Bone marrow (tissue), 2 donors: ENCODE measurements at regions not wholly inside any gene's neighbourhood (a gene's known extent, or its start where the extent isn't known, plus 50 kb on each side); places are given as distances from the start of the nearest gene placed in this dataset.
A peak's percentile ranks its signal among the peaks of the same experiment; 100 is the strongest.

Experiments
- DNase-seq, 2 donors: peaks; one replicate each; lab custom pipeline; 2025; lab: John Stamatoyannopoulos, UW

DNA sequence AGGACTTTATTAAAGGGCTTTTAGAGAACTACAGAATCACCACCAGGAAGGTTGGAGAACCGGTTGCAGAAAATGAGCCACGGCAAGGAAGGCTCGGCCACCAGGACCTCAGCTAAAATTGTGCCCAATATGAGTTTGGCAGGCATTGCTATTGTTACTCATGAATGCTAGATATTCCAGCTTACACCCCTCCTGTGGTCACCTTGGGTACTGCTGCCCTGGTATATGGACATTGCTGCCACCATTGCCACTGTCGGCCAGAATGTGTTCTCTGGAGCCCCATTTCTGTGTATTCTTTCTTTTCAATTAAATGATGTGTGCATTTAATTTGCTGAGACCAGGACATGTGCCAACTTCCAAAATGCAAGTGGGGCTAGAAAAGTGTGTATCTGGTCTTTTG, 626.7 kb upstream of the BOD1L1 start:
- DNase-seq: no peak

DNA sequence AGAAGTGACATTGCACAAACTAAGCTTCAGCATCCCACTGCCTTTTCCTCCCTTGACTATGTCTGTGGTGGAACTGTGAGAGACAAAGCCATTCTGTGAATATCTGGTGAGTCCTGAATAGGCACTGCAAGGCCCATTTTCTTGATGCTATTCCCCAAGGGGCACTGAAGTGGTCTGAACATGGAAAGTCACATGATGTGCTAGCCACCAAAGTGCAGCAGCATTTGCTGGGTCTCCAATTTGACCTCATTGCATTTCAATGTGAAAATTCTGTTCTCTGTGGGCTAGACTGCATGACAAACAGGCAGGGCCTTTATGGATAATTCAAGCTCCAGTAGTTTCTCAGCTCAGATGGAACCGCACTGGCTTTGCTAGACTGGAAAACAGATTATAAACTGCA, 627.4 kb upstream of the BOD1L1 start:
- no peak for DNase-seq

DNA sequence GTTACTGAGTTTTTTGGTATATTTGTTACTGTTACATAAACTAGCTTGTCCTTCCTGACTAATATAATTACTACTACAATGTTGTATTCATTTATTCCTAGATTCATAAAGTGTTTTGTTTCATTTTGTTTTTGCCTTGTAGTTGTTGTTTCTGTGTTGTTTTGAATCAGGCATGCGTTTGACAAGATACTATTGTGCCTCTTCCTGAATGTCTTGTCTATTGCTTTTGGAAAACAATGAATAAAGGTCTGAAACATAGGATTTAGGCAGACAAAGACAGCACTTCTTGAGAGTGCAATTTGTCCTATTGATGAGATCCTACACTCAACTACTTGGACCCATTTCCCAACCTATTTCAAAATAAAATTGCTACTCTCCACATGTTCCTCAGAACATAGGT, 630.4 kb upstream of the BOD1L1 start:
- DNase-seq: no peak

DNA sequence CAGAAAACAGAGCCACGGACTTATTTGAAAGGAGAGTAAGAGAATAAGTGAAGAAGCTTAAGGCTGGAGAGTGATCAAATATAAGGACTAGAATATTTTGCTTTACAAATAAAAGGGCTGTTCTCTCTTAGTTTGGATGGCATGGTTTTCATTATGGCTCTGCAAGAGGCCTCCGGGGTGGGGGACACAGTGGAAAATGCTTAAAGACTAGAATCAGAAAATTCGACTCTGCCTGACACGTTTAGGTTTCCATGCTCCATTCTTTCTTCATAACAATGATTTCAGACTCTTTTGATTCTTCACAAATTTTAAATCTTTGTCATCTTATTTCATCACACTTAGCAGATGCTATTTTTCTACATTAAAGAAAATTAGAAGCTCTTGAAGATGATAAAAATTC, 632.4 kb upstream of the BOD1L1 start:
- no peak for DNase-seq

DNA sequence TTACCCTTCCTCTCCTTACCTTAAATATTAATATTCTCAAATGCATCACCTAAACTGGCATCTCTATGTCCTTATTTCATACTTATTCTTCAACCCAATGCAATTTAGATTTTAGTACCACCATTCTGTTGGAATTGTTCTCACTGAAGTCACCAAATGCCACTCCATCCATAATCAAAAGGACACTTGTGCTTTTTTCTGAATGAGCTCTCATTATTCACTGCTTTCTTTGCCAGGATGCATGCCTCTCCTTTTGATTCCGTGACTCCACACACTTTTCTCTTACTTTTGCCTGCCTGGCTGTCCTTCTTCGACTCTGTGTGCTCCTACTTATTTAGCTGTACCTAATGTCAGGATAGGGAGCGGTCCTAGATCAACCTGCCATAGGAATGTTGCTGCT, 633.1 kb upstream of the BOD1L1 start:
- DNase-seq: no peak

DNA sequence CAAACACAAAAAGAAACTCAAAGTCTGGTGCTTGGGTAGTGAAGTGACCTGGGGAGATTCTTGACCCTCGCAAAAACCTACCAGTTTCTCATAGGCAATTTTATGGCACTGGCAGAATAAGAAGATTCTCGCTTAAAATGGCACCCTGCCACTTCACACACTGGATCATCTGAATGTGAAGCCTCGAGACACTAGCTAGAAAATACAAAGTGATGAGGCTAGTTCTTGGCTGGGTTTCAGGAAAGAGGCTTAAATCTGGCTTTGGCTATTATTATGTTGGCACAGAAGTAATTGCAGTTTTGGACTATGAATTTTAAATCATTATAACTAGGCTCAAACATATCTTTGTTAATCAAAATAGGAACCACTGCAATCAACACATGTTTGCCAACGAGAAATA, 634.7 kb upstream of the BOD1L1 start:
- DNase-seq: no peak

DNA sequence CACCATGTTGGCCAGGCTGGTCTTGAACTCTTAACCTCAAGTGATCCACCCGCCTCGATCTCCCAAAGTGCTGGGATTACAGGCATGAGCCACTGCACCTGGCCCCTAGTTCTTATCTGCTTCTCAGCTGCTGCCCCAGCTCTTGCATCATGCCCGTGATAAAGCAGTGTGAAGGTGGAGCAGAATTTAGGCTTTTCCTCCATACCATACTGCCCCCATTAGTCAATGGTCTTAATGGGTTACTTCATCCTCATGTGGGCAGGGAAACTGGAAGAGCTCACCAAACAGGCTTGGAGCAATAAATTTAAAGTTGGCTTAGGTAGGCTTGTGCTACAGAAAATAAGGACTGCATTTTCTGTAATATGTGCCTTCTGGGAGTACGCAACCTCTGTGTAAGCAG, 636.9 kb upstream of the BOD1L1 start:
- no peak for DNase-seq

DNA sequence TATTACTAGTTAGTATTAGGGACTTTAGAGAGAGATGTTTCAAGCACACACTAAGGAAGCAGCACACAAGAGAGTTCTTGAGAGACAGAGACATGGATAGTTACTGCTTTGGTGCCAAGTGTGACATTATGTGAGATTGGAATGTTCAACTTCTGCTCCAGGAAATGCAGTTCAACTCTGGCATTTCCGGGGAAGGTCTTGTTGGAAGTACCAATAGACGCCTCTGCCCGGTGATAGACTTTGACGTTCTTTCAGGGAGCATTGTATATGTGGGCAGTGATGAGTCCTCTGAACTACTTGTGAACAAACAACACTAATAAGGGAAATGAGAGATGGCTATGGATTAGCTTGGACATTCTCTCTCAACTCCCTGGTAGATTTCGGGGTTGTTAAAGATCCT, 638.1 kb upstream of the BOD1L1 start:
- DNase-seq: no peak

DNA sequence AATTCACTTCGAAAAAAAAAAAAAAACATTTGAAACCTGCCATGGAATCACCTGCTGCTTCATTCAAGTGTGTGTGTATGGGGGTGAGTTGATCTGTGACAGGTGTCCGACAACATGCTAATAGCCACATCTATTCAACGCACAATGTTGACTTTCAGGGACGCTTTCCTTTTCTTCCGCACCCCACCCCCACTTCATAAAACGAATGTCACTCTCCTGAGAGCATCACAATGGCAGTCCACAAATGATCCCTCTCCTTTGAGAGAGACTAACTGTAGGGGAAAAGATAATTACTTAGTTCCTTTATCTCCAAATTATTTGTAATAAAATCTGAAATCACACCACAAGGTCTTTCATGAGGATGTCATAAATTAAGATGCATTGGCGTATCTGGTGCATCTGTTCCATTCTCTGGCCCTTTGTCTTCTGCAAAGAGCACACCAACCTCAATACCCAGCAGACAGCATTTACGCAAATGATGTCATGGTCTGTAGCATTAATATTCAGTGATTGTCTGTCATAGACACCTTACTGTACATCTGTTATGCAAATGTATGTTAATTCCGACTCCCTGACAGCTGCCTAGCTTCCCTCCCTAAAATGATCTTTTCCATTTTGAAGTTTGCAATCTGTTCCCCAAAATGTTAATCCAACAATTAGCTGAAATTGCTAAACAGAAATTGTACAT, 640.0 kb upstream of the BOD1L1 start:
- DNase-seq: no peak

DNA sequence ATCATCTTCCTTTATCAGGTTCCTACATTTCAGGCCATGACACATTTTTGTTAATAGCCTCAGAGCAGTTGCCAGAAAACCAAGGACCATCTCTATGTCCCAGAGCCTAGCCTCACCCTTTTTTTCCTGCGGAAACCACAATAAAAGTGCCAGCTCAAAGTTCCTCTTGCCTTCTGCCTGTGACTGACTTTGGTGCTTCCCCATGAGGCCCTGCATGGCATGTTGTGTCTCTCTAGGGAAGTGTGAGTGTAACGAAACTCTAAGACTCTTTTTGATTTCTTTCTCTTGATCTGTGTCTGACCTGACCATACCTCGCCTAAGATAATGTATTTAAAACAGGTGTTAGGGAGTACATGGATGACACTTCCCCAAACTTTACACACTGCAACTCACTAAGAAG, 642.3 kb upstream of the BOD1L1 start:
- peak; percentile 3 to 55 for DNase-seq

DNA sequence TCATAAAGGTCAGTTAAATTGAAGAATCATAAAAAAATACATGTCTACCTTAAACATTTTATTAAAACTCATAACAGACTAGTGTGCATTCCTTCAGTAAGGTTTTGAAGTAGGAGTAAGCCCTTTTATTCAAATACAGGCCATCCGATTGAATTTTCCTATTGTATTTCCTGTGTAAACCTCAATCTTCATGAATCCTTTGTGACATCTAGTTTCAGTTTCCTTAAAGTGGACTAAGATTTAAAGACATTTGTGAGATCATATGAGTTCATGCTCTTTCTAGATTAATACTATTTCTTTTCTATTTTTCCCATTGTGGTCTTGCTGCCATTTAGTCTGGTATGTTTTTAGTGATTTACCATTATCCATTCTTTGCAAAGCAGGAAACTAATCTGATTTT, 644.7 kb upstream of the BOD1L1 start:
- no peak for DNase-seq

DNA sequence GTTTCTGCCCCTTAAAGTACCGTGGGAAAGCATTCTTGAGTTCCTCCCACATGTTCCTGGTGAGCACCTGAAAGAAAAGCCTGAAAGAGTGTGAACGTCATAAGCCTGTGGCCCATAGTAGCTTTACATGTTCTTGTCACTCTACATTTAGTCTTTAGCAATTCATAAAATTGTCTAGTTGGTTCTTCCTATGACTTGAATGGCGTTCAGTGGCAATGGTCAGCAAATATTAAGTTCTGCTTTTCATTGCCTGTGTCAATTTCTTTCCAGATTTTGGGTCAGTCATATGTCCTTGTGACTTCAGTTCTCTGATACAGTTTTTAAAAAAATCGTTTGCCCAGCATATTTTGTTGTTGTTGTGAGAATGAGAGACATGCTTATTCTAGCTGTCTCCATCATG, 650.0 kb upstream of the BOD1L1 start:
- DNase-seq: no peak

DNA sequence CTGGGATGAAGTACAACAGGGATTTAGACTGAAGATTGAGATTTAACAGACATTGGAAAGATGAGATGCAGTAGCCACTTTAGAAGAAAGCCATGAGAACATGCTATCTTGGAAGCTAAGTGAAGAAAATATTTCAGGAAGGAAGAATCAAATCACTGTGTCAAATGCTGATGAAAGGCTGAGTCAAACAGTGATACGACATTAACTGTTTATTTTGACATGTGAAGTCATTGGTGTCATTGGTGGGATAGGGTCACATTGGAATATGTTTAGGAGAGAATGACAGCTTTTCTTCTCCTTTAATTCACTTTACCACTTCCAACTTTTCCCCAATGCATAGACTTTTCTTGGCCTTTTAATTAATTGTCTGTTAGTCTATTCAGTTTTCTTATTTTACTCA, 653.0 kb upstream of the BOD1L1 start:
- DNase-seq: no peak

DNA sequence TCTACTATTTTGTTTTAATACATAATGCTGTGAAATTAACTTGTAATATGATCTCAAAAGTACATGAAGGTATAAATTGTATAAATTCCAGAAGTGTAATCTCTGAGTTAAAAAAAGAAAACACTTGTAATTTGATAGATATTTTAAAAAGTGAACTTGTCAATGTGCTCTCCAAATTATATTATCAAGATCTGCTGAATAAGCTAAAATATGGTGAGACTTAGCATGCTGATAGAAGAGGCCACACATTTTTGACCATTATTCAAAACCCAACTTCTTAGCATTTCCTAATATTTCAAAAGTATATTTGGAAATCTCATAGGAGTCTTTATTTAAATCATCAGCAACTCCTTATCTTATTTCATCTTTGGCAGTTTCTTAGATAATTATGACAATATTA, 657.1 kb upstream of the BOD1L1 start:
- no peak for DNase-seq

DNA sequence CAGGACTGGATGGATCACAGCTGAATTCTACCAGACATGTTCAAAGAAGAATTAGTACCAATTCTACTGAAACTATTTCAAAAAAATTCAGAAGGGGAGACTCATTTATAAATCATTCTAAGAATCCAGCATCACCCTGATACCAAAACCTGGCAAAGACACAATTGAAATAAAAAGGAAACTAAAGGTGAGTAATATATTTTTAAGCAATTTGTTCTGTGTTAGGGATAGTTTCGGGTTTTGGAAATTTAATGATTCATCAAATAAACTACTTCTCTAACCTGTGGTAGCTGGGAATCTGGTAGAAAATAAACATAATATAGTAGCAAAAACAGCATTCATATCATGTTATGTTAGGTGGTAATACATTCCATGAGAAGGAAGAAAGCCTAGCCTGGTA, 662.2 kb upstream of the BOD1L1 start:
- DNase-seq: no peak

DNA sequence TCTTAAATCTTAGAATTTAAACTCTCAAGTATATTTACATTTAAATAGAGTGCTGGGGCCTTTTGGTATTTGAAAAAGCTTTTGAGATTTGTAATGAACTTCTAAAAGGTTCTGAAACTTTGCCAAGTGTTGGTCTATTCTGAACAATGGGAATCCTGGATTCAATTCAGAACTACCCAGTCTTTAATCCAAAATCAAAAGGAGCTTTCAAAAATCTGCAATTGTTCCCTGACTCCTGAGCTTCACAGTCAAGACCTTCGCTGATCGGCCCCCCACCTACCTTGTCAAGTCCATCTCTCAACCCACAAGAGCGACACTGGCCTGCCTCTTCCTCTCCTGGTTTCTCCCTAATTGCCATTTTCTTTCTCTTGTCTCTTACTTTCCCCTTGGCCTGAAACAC, 666.1 kb upstream of the BOD1L1 start:
- DNase-seq: no peak

DNA sequence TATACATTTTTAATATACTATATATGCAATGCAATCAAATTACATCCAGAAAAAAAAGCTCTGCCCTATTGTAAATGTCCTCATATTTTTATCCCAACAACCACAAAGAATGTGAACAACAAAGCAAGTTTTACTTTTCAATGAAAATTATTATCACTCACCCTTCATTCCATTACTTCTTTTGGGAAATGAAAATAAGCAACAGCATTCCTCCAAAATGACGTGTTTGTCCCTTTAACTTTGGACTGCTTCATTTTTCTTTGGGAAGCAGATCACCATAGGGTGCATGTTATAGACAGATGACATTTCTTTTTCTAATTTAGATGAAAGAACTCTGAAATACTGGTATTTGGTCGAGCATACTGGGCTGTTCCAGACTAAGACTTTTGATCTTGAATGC, 667.1 kb upstream of the BOD1L1 start:
- DNase-seq: no peak

DNA sequence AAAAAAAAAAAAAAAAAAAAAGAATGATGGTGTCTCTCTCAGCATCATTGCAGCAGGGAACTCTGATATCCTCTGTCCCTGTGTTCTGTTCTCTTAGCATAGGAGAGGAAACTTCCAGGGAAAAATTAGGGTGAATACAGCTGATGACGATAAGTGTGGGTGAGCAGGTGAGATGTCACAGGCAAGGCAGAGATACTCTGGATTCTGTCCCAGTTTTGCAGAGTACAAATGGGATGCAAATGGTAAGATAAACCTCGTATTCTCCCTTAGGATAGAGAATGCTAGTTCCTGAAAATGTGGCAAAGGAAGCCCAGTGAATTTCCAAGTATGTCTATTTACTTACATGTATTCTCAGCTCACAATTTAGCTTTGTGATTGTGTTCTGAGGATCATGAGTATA, 671.6 kb upstream of the BOD1L1 start:
- no peak for DNase-seq

DNA sequence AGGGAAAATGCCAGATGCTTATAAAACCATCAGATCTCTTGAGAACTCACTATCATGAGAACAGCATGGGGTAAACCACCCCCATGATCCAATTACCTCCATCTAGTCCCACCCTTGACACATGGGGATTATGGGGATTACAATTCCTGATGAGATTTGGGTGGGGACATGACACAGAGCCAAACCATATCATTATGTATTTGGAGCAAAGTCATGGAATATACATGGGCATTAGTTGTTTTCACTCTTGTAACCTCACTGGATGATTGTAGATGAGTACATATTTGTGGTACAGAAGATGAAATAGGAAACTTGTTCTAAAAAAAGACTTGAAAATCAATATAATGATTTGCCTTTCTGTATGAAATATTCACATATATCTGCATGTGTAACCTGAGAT, 674.5 kb upstream of the BOD1L1 start:
- DNase-seq: no peak

DNA sequence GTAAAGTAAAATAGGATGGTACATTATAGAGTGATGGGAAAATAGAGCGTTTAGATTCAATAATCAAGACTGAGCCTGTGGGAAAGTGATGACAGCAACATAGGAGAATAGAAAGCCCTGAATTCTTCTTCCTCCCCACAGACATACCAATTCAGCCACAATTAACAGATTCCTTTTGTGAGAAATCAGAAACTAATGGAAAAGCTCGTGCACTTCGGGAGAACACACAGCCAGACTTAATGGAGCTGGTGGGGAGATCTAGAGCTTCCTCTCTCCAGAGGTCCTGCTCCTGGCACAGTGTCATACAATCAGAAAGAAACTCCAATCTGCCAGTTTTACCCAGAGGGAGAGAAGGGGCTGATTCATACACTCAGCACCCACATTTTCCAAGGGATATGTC, 676.3 kb upstream of the BOD1L1 start:
- DNase-seq: no peak

DNA sequence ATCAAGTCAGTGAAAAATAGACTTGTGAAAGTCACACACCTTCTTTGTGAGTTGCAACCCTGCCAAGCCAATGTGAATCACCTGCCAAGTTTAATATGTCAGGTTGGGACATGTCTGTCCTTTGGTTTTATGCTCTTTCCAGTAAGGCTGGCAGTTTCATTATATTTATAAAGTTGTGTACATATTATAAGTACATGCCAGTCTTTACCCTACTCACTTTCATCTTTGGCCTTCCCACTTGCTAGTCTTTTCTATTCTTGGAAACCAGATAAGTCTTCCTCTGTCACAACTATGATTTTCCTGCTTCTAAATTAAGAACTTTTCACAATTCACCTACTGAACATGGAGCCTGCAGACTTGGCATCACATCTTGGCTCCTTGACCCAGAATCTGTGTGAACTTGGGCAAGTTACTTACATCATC, 680.7 kb upstream of the BOD1L1 start:
- DNase-seq: no peak

DNA sequence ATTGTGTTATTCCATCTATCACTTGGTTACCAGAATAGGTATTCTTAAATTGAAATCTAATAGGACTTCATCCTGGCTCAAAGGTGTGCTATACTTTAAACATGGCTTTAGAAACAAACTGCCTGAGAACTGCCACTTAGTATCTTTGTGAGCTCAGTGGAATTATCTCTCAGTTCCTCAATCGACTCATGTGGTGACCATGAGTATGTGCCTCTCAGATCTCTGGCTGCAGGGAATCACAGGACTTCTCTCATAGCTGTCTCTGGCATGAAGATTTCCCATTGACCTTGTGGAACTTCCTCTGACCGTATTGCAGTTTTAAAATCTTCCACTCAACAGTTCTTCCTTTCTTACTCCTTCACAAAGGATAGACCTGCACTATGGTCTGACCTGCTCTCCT, 681.9 kb upstream of the BOD1L1 start:
- DNase-seq: no peak

DNA sequence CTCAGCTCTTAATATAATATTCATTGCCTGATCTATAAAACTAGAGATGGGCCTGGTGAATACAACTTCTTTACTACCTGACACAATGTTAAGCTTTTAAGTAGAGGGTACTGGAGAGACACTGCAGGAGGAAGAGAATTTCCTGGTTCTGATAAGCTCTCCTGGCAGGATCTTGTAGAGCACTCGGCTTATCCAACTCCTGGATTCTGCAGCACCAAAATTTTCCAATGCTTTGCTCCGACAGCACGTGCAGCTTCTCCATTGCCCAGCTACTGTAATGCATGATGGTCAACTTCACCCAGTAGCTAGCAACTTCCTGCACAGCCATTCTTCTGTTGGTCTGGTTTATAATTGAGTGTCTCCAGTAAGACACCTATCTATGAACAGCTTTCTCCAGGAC, 686.2 kb upstream of the BOD1L1 start:
- DNase-seq: no peak

DNA sequence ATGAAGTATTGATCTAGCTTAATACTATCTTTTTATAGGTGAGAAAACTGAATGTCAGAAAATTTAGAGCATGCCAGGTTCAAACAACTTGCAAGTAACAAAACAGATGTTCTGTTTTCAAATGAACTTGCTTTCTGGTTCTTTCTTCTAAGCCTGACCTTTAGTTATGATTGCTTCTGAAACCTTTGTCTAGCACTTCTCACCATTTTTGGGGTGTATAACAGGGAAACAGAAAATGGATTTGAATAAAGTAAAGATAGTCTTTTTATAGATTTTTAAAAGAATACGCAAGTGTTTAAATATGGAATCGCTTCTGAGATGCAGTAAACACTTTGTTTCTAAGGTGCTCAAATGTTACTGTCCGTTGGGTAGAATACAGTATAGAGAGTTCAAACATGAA, 687.2 kb upstream of the CPEB2 start:
- DNase-seq: no peak

DNA sequence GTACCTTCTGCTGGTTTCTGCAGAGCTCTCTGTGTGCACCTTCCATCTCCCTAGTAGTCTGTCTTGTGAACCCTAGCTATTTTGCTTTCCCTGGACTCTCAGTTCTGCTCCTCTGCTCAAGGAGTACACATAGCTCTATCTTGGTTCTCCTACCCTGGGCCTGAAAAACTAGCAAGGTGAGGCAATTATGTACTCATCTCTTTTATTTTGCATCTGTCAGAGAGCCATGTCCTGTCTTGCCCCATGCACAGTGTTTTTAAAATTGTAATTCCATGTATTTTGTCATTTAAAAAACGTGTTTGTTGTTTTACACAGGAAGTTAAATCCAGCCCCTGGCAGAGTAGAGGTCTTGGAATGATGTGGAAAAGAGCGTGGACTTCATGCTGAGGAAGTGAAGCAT, 684.9 kb upstream of the CPEB2 start:
- no peak for DNase-seq
